ENCODE measurements at regions not wholly inside any gene's neighbourhood (a gene's known extent, or its start where the extent isn't known, plus 50 kb on each side); places are given as distances from the start of the nearest gene placed in this dataset.

- no peak for ATAC-seq (ENCODE audit: insufficient number of reproducible peaks, low FRiP score, low read depth)
- no peak overlapping the region for H3K27ac ChIP-seq
These were observed 83.6 kb upstream of the AKAP13 start for GRCh38 chr15:85296615-85297402.

GRCh38 chr15:85297537-85297936 is 82.9 kb upstream of the AKAP13 start:
- no peak overlapping the region for H3K27ac ChIP-seq

More at GRCh38 chr15:85296615-85297402, 83.6 kb upstream of the AKAP13 start:
- Histone ChIP-seq H3K9me3 (no peaks in the 10 kb centered on the region), H3K36me3 (no peaks in the 10 kb centered on the region), H3K27me3 (replicated peaks; ENCODE audit: insufficient read depth) (no peaks in the 10 kb centered on the region), H3K4me1 (ENCODE audit: control insufficient read depth in 1 of 2, low read depth in 2 of 2) (no peaks in the 10 kb centered on the region), H3K4me3 (peak overlapping the region; percentile 46)
- DNase-seq (ENCODE audit: low spot score) = peak; percentile 14
- peak; percentile 65 for TF ChIP-seq CTCF (IDR thresholded peaks at IDR 0.05)

GRCh38 chr15:85298366-85298765 is 82.0 kb upstream of the AKAP13 start:
- Histone ChIP-seq H3K36me3 (no peaks in the 10 kb centered on the region), H3K9me3 (no peaks in the 10 kb centered on the region), H3K4me3 (no peak overlapping the region), H3K27me3 (replicated peaks; ENCODE audit: insufficient read depth) (no peaks in the 10 kb centered on the region), H3K27ac (no peak overlapping the region), H3K4me1 (ENCODE audit: control insufficient read depth in 1 of 2, low read depth in 2 of 2) (no peaks in the 10 kb centered on the region)
- TF ChIP-seq CTCF (IDR thresholded peaks at IDR 0.05) = no peak
- DNase-seq (ENCODE audit: low spot score) (no peak), ATAC-seq (ENCODE audit: insufficient number of reproducible peaks, low FRiP score, low read depth) (no peak)

More at GRCh38 chr15:85297537-85297936, 82.9 kb upstream of the AKAP13 start:
- Histone ChIP-seq H3K9me3 (no peaks in the 10 kb centered on the region), H3K36me3 (no peaks in the 10 kb centered on the region), H3K4me1 (ENCODE audit: control insufficient read depth in 1 of 2, low read depth in 2 of 2) (no peaks in the 10 kb centered on the region), H3K4me3 (no peak overlapping the region), H3K27me3 (replicated peaks; ENCODE audit: insufficient read depth) (no peaks in the 10 kb centered on the region)
- ATAC-seq (ENCODE audit: insufficient number of reproducible peaks, low FRiP score, low read depth) (no peak), DNase-seq (ENCODE audit: low spot score) (no peak)
- no peak for TF ChIP-seq CTCF (IDR thresholded peaks at IDR 0.05)

GRCh38 chr15:85298941-85299340 is 81.5 kb upstream of the AKAP13 start:
- Histone ChIP-seq H3K27me3 (replicated peaks; ENCODE audit: insufficient read depth) (no peaks in the 10 kb centered on the region), H3K9me3 (no peaks in the 10 kb centered on the region)
- no peak for ATAC-seq (ENCODE audit: insufficient number of reproducible peaks, low FRiP score, low read depth)

DNA sequence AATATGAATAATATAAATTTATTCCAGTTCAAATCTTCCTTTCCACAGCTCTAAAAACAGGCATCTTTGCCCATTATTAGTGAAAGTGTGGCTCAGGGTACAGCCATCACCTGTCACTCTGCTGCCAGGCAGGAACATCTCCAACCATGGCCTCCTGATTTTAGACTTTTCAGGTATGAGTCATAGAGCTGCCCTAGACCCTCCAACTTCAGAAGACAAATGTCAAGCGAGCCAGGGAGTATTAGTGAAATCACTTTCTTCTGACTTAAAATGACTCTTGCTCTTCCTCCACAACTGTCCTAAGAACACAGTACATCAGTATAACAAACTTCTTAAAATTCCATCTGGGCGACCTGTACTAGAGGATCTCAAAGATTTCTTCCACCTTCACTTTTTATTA is 78.1 kb upstream of the AKAP13 start:
- Histone ChIP-seq H3K4me3 (no peak overlapping the region), H3K27ac (no peak overlapping the region), H3K9me3 (no peaks in the 10 kb centered on the region), H3K4me1 (ENCODE audit: control insufficient read depth in 1 of 2, low read depth in 2 of 2) (no peaks in the 10 kb centered on the region), H3K27me3 (replicated peaks; ENCODE audit: insufficient read depth) (no peaks in the 10 kb centered on the region), H3K36me3 (no peaks in the 10 kb centered on the region)
- ATAC-seq (ENCODE audit: insufficient number of reproducible peaks, low FRiP score, low read depth) (no peak), DNase-seq (ENCODE audit: low spot score) (no peak)
- TF ChIP-seq CTCF (IDR thresholded peaks at IDR 0.05) = no peak

More at GRCh38 chr15:85298941-85299340, 81.5 kb upstream of the AKAP13 start:
- no peak for TF ChIP-seq CTCF (IDR thresholded peaks at IDR 0.05)
- DNase-seq (ENCODE audit: low spot score) = no peak
- Histone ChIP-seq H3K4me3 (no peak overlapping the region), H3K27ac (no peak overlapping the region), H3K36me3 (no peaks in the 10 kb centered on the region), H3K4me1 (ENCODE audit: control insufficient read depth in 1 of 2, low read depth in 2 of 2) (no peaks in the 10 kb centered on the region)

All from thoracic aorta (tissue), 2 donors.